ENCODE measurements at regions not wholly inside any gene's neighbourhood (a gene's known extent, or its start where the extent isn't known, plus 50 kb on each side); places are given as distances from the start of the nearest gene placed in this dataset.

GRCh38 chr4:79685542-79685941, 277.5 kb upstream of the GK2 start:
- Mint-ChIP-seq H3K4me3 (no peak overlapping the region), H3K27me3 (ENCODE audit: low read depth) (no peaks in the 10 kb centered on the region), H3K4me1 (peaks cover 7% of the 10 kb centered on the region), H3K36me3 (no peaks in the 10 kb centered on the region), H3K27ac (no peak overlapping the region), H3K9me3 (no peaks in the 10 kb centered on the region)
- ChIA-PET POLR2A (no interaction called here), CTCF (no interaction called here)
- ATAC-seq = no peak
- no peak for DNase-seq (ENCODE audit: low spot score)
- TF ChIP-seq AFF4 (CRISPR knock-in tag; IDR thresholded peaks at IDR 0.05; ENCODE audit: borderline replicate concordance) = no peak
- no peak for TF ChIP-seq JUN (CRISPR knock-in tag; IDR thresholded peaks at IDR 0.05)
- TF ChIP-seq ZBTB21 (CRISPR knock-in tag; IDR thresholded peaks at IDR 0.05; ENCODE audit: borderline replicate concordance) = no peak
- no peak for TF ChIP-seq TCF7 (CRISPR knock-in tag; IDR thresholded peaks at IDR 0.05; ENCODE audit: low read depth)
- no peak for TF ChIP-seq ZBTB43 (CRISPR knock-in tag; IDR thresholded peaks at IDR 0.05)
- TF ChIP-seq FOXJ3 (CRISPR knock-in tag; IDR thresholded peaks at IDR 0.05; ENCODE audit: borderline replicate concordance) = no peak
- no peak for TF ChIP-seq PRRX2 (CRISPR knock-in tag; IDR thresholded peaks at IDR 0.05)
- no peak for TF ChIP-seq TP53 (CRISPR knock-in tag; IDR thresholded peaks at IDR 0.05)
- no peak for TF ChIP-seq ESRRA (CRISPR knock-in tag; IDR thresholded peaks at IDR 0.05; ENCODE audit: borderline replicate concordance)
- TF ChIP-seq ZNF396 (CRISPR knock-in tag; IDR thresholded peaks at IDR 0.05; ENCODE audit: borderline replicate concordance) = no peak
- TF ChIP-seq GRHL2 (CRISPR knock-in tag; IDR thresholded peaks at IDR 0.05; ENCODE audit: insufficient replicate concordance, severe bottlenecking) = no peak
- TF ChIP-seq ZNF317 (CRISPR knock-in tag; IDR thresholded peaks at IDR 0.05; ENCODE audit: borderline replicate concordance, low read depth) = no peak
- TF ChIP-seq MLX (CRISPR knock-in tag; IDR thresholded peaks at IDR 0.05) = no peak
- TF ChIP-seq ZNF423 (CRISPR knock-in tag; IDR thresholded peaks at IDR 0.05) = no peak

- H3K4me1 Mint-ChIP-seq = peaks cover 7% of the 10 kb centered on the region
- H3K9me3 Mint-ChIP-seq = no peaks in the 10 kb centered on the region
- TF ChIP-seq ZNF263 (CRISPR knock-in tag; IDR thresholded peaks at IDR 0.05; ENCODE audit: low read depth) (no peak), USF2 (CRISPR knock-in tag; IDR thresholded peaks at IDR 0.05) (no peak), FOXK1 (CRISPR knock-in tag; IDR thresholded peaks at IDR 0.05) (no peak), MXD4 (CRISPR knock-in tag; IDR thresholded peaks at IDR 0.05; ENCODE audit: borderline replicate concordance) (no peak), ZNF317 (CRISPR knock-in tag; IDR thresholded peaks at IDR 0.05; ENCODE audit: borderline replicate concordance, low read depth) (no peak), OVOL2 (CRISPR knock-in tag; IDR thresholded peaks at IDR 0.05; ENCODE audit: borderline replicate concordance) (no peak), AFF4 (CRISPR knock-in tag; IDR thresholded peaks at IDR 0.05; ENCODE audit: borderline replicate concordance) (no peak), HMGXB4 (CRISPR knock-in tag; IDR thresholded peaks at IDR 0.05) (no peak), ZNF416 (CRISPR knock-in tag; IDR thresholded peaks at IDR 0.05) (no peak), JUN (CRISPR knock-in tag; IDR thresholded peaks at IDR 0.05) (no peak), ZNF423 (CRISPR knock-in tag; IDR thresholded peaks at IDR 0.05) (no peak)
- DNase-seq (ENCODE audit: low spot score) (no peak), ATAC-seq (no peak)
- ChIA-PET CTCF (no interaction called here), POLR2A (no interaction called here)
- no peaks in the 10 kb centered on the region for H3K36me3 Mint-ChIP-seq
- no peaks in the 10 kb centered on the region for H3K27me3 Mint-ChIP-seq (ENCODE audit: low read depth)
- H3K4me3 Mint-ChIP-seq = no peak overlapping the region
- no peak overlapping the region for H3K27ac Mint-ChIP-seq
Observed at GRCh38 chr4:79684516-79684915, 276.5 kb upstream of the GK2 start.
